HG03280 (cell line): ENCODE measurements at regions not wholly inside any gene's neighbourhood (a gene's known extent, or its start where the extent isn't known, plus 50 kb on each side); places are given as distances from the start of the nearest gene placed in this dataset.
A peak's percentile ranks its signal among the peaks of the same experiment; 100 is the strongest.

Experiments
- ATAC-seq: cut with Tn5 transposase; IDR thresholded peaks from one replicate; pipeline ENCODE4 v1.9.1; 2021; ENCODE audit warnings: mild to moderate bottlenecking, moderate library complexity; ENCODE audit not compliant: unreplicated experiment

GRCh38 chr15:70314688-70315087 lies 217.0 kb upstream of the TLE3 start:
- ATAC-seq: no peak

- no peak for ATAC-seq
Measured at GRCh38 chr15:70314018-70314354, 216.3 kb upstream of the TLE3 start.

GRCh38 chr15:70313099-70314017 lies 215.6 kb upstream of the TLE3 start:
- no peak for ATAC-seq

- ATAC-seq: no peak
Measured at GRCh38 chr15:70311821-70312220, 214.1 kb upstream of the TLE3 start.

GRCh38 chr15:70309716-70310115 lies 212.0 kb upstream of the TLE3 start:
- no peak for ATAC-seq

- ATAC-seq: no peak
Measured at GRCh38 chr15:70308735-70309434, 211.2 kb upstream of the TLE3 start.

GRCh38 chr15:70308011-70308734 lies 210.5 kb upstream of the TLE3 start:
- ATAC-seq: no peak

- no peak for ATAC-seq
Measured at GRCh38 chr15:70306582-70306981, 208.9 kb upstream of the TLE3 start.

GRCh38 chr15:70306081-70306480 lies 208.4 kb upstream of the TLE3 start:
- no peak for ATAC-seq

GRCh38 chr15:70303981-70304380 lies 206.3 kb upstream of the TLE3 start:
- ATAC-seq: no peak

- ATAC-seq: no peak
Measured at GRCh38 chr15:70302360-70302759, 204.6 kb upstream of the TLE3 start.

- ATAC-seq: no peak
Measured at GRCh38 chr15:70301396-70301795, 203.7 kb upstream of the TLE3 start.

- peak; percentile 94 for ATAC-seq
Measured at GRCh38 chr15:70299931-70300869, 202.5 kb upstream of the TLE3 start.

GRCh38 chr15:70297465-70298058 lies 199.8 kb upstream of the TLE3 start:
- no peak for ATAC-seq

GRCh38 chr15:70294731-70295305 lies 197.1 kb upstream of the TLE3 start:
- no peak for ATAC-seq

GRCh38 chr15:70293591-70294470 lies 196.1 kb upstream of the TLE3 start:
- ATAC-seq: no peak

- ATAC-seq: no peak
Measured at GRCh38 chr15:70293138-70293537, 195.4 kb upstream of the TLE3 start.

GRCh38 chr15:70292076-70292760 lies 194.5 kb upstream of the TLE3 start:
- ATAC-seq: no peak
